GM19452 (cell line): ENCODE measurements at regions not wholly inside any gene's neighbourhood (a gene's known extent, or its start where the extent isn't known, plus 50 kb on each side); places are given as distances from the start of the nearest gene placed in this dataset.

Experiments used
- ATAC-seq: cut with Tn5 transposase; IDR thresholded peaks from one replicate; pipeline ENCODE4 v1.9.1; 2021; ENCODE audit not compliant: unreplicated experiment

DNA sequence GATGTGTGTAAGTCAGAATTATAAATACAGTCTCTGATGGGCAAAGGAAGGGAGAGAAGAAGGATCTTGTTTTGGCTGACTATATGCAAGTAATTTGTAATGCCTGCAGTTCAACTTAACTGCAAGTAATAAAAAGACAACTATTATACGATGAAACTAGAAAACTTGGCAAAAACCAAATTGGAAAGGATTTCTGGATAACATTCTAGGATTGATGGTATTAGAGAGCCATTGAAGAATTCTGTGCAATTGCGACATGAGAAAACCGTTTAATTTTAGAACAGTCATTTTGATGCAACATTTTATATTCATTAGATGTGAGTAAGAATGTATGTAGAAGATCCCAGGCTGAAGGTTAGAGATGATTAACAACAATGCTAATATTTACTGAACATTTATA is 1334.1 kb downstream of the EFNB2 start:
- ATAC-seq: no peak

- ATAC-seq: no peak
Observed at GRCh38 chr13:105200181-105200580, 1335.3 kb downstream of the EFNB2 start.

DNA sequence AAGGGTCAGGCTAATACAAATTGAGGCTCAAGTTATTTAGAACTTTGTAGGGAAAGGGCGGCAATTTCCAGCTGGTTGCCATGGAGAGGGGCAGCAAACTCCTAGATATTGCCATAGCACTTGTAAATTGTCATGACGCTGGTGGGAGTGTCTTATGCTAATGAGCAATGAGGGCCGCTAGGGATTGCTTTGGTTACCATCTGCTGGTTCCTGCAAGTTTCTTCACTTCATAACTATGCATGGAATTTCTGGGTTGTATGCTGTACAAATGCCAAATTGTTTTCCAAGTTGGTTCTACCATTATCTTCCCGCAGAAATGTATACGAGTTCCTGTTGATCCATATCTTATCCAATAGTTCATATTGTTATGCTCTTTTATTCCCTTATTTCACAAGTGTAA is 1339.4 kb downstream of the EFNB2 start:
- no peak for ATAC-seq

GRCh38 chr13:105193026-105193425 is 1342.4 kb downstream of the EFNB2 start:
- ATAC-seq: no peak

GRCh38 chr13:105184201-105184600 is 1351.3 kb downstream of the EFNB2 start:
- ATAC-seq: no peak

- ATAC-seq: no peak
Observed at GRCh38 chr13:105177265-105177900, 1358.1 kb downstream of the EFNB2 start.

DNA sequence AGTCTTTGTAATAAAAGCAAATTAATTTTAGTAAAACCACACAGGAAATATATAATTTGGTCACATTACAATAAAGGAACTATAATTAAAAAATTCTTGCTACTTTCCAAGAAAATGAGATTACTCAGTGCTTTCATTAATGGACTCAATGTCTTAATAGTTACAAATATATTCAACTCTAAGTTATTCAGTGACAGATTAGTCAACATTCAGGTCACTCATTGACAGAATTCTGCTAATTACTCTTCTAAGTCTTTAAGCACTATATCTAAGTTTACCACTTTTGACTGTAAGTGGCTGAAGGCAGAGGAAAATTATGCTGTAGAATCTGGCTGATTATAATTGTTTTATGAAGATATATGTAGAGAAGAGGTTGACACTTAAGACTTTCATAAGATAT is 1365.0 kb downstream of the EFNB2 start:
- ATAC-seq: no peak

DNA sequence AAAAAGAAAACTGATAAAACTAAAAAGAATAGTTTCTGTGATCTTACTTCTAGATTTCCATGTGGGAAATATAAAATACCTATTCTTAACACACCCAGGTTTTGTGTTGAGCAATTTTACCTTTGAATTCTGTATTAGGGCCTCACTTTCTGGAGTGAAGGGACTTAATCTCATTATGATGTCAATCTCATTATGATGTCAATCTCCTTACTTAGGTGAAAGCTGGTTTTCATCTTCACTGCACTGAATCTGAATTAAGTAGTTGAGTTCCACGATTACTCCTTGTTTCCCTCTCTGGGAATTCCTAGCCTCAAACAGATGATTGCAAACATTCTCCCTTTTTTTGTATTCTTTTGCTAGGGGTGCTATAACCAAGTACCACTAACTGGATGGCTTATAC is 1367.2 kb downstream of the EFNB2 start:
- no peak for ATAC-seq

DNA sequence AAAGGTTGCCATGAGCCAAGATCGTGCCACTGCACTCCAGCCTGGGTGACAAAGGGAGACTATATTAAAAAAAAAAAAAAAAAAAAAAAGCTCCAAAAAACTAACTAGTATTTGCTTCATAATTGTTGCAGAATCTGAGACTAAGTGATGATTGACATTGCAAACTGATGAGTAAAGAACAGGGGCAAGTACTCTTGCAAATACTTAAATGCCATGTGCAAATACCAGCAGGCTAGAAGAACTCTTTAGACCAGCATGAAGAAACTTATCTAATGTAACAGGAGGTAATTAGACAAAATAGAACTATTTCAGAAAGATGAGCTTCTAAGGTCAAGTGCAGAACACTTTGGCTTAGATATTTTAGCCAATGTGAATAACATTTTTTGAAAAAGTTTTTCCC is 1368.1 kb downstream of the EFNB2 start:
- ATAC-seq: no peak

GRCh38 chr13:105165449-105166125 is 1369.9 kb downstream of the EFNB2 start:
- ATAC-seq: peak; percentile 73

DNA sequence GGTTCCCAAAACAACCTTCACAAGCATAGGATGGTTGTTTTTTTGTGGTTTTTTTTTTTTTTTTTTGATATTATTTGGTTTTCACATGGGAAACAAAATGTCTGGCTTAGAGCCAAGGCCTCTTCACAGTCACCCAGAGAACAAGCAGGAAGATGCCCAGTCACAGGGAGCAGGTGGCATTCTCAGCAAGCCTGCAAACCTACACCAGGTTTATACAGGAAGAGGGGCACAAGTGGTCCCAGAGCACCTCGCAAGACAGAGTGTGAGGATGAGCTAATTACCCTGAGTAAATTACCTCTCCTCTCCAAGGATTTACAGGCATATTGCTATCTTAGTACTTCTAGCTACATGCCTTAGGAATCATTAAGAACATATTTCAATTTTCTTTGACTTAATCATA is 1375.6 kb downstream of the EFNB2 start:
- ATAC-seq: no peak

DNA sequence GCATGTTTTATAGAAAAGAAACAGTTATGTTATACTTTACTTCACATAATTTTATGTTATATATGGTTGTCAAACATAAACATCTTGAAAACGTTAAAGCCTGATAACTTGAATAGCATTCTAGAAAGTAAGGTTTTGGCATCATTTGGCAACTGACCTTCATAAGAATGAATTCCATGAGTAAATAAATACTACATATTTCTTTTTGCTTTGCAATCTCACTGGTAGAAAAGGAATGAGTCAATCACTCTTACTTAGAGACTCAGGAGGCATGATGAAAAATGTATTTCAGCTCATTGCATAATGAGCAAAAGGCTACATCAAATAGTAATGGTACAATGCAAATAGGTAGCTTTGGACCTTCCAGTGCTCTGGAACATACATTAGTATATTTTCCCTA is 1381.9 kb downstream of the EFNB2 start:
- no peak for ATAC-seq

GRCh38 chr13:105151639-105152038 is 1383.8 kb downstream of the EFNB2 start:
- ATAC-seq: no peak

DNA sequence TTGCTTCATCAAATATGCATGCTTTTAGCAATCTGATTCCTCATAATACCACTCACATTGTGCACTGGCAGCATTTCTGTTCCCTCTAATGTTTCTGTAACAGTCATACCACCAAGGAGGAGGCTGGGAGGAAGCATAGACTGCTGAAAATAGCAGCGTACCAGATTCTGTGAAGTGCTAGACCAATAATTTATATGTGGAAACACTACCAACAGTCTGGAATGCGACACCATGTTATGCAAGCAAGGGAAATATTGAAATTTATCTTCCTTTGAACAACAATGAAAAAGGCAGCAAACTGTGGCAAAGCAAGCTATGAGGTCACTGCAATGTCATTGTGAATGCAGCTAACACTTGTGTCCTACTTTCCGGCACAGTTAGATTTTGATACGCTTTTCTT is 1388.0 kb downstream of the EFNB2 start:
- no peak for ATAC-seq

GRCh38 chr13:105144936-105145335 is 1390.5 kb downstream of the EFNB2 start:
- ATAC-seq: no peak

DNA sequence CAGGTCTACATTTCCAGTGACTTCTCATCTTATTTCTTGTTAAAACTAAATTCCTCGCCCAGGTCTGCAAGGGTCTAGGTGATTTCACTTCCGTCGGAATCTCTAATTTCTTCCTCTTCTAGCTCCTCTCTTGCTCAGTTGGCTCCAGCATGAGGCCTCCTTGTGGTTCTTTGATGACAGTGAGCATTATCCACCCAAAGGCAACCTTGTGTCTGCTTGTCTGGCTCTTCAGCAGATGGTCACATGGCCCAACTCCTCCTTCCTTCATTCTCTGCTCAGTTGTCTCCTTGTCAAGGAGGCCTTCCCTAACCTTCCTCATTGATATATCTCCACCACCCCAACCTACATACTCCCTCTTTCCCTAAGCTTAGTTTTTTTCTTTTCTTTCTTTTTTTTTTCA is 1391.4 kb downstream of the EFNB2 start:
- no peak for ATAC-seq

DNA sequence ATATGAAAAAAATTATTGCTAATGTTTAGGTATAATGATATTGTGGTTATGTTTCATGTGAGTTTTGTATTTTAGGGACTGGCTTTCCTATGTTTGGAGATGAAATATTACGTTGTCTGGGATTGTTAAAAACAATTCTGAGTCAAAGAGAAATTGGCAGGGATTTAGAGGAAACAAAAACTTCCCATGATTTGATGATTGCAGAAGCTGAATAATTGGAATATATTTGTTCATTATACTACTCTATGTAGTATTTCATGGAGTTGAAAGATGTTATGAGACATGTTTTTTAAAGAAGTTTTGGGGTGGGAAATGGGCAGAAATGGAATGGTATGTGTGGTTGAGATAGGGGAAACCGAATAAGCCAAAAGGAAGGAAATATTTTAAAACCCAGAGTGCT is 1392.9 kb downstream of the EFNB2 start:
- no peak for ATAC-seq

DNA sequence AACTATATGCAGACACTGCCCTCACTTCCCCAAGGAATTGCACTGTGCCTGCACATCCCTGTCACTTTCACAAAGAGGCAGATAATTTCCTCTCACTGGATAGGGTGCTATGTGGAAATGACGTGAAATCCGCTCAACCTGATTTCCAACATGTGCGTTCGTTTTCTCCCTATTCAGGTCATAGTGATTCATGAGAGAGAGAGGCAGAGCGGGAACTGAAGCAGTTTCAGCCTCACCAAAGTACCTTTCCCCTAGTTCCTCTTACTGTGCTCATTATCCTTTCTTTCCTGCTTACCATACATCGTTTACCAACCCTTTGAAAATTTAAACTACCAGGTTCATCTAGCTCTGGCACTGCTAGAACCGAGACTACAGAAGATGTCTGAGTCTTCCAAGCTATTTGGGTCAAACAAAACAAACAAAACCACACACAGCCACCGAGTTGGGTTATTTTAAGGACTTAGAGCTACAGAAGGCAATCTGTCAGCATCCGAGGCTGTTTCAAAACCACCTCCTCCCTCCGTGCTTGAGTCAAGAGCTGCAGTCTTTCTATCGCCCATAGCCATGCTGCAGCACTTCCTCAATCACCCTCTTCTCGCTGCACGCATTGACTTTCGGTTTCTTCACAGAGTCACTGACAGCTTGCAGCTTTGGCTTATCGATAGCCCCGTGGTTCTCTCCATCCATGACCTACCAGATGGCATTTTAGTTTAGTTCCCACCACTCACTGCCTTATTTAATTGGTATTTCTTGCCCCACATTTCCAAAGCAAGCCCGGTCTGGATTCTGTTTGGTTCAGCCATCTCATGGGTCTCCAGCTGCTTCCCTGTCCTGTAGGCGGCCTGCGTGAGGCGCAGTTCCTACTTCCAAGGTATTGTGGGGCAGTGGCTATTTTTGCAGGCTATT is 1395.8 kb downstream of the EFNB2 start:
- peak; percentile 97 for ATAC-seq

- peak; percentile 8 for ATAC-seq
Observed at GRCh38 chr13:105139048-105139379, 1396.4 kb downstream of the EFNB2 start.

DNA sequence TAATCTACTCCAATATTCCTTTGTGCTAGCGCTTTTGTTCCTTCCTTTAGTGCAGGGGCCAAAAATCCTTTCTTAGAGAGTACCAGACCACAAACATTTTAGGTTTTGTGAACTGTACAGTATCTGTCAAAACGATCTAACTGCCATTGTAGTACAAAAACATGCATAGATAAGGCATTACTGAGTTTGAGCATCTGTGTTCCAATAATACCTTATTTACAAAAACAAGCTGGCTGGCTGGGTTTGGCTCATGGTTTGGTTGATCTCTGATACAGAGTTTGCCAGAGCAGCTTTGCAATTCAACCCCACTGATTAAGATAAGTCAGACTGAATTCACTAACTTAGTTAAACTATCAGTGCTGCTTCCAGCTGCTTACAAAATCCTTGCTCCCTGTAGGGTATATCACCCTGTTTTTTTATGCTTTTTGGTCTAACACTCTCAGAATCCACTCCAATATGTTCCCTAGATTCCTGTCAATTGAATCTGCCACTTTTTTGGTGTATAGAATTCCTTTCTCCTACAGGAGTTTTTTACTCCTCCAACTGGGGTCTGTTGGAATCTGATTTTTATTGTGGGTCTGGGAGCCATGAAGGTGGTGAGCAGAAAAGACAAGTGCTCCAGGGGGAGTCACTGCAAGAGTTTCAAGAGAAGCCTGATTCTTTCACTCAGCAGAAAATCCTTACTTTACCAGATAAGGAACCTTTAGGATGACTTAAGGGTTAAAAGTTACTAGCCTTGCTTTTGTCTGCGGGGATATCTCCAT is 1399.4 kb downstream of the EFNB2 start:
- ATAC-seq: no peak

DNA sequence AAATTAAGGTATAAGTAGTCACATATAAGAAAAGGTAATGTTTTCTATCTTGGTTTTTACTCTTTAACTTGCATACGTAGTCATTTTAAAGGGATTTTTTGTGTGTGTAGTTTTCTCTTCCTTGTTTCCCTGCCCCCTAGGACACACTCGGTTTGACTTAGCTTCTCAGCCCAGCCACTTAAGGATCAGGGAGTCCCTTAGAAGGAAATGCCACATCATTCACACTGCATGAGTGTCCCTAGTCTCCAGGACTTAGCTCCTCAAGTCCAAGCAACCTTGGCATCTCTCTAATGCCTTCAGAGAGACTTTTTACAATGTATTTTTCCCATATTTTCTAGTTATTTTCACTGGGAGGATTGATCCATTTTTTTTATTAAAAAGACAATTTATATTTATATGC is 1407.7 kb downstream of the EFNB2 start:
- no peak for ATAC-seq
